Astrocyte of the cerebellum (primary cell): ENCODE measurements at regions not wholly inside any gene's neighbourhood (a gene's known extent, or its start where the extent isn't known, plus 50 kb on each side); places are given as distances from the start of the nearest gene placed in this dataset.

Experiments
- DNase-seq: peaks from one replicate; pipeline ENCODE4 v3.0.0-alpha.2; 2011; ENCODE audit warnings: low read depth
- H3K4me3 ChIP-seq: 2 replicates; pipeline ENCODE4 v1.5.1; 2011; ENCODE audit warnings: mild to moderate bottlenecking, low read depth, low read length, moderate library complexity
- in situ Hi-C: cut with HindIII; loops from 2 replicates; pipeline ENCODE4 v1.10.0; 2017; ENCODE audit warnings: low sequenced_read_pairs
- TF ChIP-seq, protein P1 (sequence below): IDR thresholded peaks from 2 replicates; pipeline ENCODE4 v1.5.1; 2012; ENCODE audit warnings: low read length, low read depth, moderate library complexity, mild to moderate bottlenecking; ENCODE audit errors: missing control alignments

DNA sequence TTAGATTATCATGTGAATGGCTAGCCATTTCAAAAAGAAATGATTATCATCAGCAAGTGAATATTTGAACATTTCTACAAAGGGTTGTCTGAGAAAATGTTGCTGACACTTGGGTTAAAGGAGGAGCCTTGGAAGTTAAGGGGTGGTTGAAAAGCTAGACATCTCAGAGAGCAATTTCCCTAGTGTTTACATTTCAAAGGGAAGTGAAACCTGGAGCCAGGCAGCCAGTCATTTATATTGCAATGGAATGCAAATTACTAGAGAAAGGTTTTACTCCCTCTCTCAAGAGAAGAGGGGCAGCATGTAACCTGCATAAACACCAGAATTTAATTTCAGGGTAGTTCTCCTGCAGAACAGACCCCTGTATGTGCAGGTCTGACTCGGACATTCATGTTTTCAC is 279.0 kb downstream of the SLC16A7 start:
- TF ChIP-seq, protein P1, sequence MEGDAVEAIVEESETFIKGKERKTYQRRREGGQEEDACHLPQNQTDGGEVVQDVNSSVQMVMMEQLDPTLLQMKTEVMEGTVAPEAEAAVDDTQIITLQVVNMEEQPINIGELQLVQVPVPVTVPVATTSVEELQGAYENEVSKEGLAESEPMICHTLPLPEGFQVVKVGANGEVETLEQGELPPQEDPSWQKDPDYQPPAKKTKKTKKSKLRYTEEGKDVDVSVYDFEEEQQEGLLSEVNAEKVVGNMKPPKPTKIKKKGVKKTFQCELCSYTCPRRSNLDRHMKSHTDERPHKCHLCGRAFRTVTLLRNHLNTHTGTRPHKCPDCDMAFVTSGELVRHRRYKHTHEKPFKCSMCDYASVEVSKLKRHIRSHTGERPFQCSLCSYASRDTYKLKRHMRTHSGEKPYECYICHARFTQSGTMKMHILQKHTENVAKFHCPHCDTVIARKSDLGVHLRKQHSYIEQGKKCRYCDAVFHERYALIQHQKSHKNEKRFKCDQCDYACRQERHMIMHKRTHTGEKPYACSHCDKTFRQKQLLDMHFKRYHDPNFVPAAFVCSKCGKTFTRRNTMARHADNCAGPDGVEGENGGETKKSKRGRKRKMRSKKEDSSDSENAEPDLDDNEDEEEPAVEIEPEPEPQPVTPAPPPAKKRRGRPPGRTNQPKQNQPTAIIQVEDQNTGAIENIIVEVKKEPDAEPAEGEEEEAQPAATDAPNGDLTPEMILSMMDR: no peak

DNA sequence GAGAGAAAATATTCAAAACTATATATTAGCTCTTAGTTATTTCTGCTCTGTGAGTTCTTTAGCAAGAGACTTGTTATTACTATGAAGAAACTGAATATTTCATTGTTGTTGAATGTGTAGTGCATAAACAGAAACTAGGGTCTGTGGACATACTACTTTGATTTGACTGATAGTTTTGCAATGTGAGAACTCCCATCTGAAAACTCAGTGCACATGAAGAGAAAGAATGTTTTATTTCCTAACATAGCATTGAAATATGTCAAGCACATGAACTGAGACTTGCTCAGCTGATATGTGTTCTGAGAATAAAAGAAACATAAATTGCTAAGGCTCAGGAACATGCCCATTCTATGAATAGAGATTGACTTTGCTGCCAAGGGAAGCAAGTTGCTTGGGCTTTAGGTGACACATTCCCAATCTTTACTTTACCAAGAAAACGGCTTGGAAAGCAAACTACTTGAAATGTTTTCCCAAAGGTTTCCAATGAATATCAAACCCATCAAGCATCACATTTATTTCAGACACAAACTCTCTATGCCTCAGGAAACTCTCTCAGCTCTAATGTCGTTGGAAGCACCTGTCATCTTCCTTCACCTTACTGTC is 290.4 kb downstream of the SLC16A7 start:
- no peak for DNase-seq
- in situ Hi-C loops: no loop called here
- H3K4me3 ChIP-seq: no peak overlapping the region
- TF ChIP-seq, protein P1: no peak

More for the DNA sequence above, 279.0 kb downstream of the SLC16A7 start:
- DNase-seq: no peak
- no peak overlapping the region for H3K4me3 ChIP-seq
- in situ Hi-C loops: no loop called here

DNA sequence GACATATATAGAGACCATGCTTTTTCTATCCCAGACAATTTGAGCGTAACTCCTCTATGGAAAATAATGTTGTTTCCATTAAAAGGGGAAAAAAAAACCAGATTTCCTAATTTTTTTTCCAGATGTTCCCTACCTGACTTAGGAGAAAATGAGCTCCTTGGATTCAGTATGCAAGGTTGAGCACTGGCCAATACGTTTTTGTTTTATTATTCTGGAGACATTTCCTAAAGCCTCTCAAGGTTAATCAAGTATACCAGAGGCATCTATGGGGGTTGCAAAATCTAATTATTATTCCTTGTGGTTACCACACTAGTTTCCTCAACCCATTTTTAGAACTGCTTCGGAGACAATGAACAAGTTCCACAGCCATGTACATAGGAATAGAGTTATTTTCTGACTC is 291.3 kb downstream of the SLC16A7 start:
- H3K4me3 ChIP-seq: no peak overlapping the region
- TF ChIP-seq, protein P1: no peak
- no peak for DNase-seq
- in situ Hi-C loops: no loop called here

DNA sequence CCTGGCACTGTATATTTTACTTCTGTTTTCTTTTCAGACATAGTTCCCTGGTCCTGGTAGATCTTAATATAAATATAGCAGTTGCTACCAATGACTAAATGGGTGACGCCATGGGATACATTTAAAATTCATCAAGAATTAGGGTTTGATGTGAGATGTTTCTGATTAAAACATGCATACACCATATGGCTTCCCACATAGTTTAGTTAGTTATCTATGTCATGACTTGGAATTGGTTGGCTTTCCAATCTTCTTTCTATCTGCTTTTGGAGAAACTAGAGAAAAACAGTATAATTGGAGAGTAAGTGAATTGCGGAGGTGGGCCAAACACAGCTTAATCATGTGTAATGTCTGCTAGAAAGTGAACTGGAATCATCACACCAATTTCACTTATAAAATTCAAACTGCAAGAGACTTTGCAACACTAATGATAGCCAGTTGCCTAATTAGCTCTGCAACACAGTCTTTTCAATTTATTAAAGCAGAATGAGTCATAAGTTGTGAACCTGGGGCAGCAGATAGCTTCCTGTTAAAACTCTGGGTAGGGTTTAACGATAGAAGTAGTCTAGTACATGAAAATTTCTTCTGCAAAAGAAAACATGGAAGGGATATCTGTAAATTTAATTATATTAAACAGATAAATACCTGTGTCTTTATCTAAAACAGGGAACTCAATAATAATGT is 295.2 kb downstream of the SLC16A7 start:
- no peak overlapping the region for H3K4me3 ChIP-seq
- TF ChIP-seq, protein P1: no peak
- in situ Hi-C loops: no loop called here
- no peak for DNase-seq

DNA sequence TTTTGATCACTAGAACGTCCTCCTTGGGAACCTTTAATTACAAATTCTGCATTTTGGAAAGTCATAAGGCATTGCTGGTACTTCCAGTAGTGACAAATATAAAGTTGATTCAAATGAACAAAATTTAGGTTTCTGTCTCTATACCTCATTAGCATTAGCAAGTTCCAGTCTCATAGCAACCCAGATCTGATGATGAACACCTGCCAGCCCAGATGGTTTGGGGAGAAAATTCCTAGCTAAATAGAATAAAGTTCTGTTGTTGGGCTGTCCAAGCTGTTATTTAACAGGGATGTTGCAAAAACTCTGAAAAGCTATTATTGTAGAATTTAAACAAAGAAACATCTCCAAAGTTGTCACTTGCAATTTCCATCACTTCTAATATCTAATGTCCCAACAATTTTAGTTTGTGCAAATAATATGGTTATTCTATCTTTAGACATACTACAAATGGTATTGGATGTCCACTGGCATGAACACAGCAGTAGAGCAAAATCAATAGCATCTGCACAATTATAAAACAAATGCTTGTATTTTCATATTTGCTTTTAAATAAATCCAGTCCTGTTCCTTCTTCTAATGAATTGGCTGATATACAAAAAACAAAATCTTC is 299.4 kb downstream of the SLC16A7 start:
- TF ChIP-seq, protein P1: no peak
- in situ Hi-C loops: no loop called here
- no peak overlapping the region for H3K4me3 ChIP-seq
- DNase-seq: no peak

DNA sequence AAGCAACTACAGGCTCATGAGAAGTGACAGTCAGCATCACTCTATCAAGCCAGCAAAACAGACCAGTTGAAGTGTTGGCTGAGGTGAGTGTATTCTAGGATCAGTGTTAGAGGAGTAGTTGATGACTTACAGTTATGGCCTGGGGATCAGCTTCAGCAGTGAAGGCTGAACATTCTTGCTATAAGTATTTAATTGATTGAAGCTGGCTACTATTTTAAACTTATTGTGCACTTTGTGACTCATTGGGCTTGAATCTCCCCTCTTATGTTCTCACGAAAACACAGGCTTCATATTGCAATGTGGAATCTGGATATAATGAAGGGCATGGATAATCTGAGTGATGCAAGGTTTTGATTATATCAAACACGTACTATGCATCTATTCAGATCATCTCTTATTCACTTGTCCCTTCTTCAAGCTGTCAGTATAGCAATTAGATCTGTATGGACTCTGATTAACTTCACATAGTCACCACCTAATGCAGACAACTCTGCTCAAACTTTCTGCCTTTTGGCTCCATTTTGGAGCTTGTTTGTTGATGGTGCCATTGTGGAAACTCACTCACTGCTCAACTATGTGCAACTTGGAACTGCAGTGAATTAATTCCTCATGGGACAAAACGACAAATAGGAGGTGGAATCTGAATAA is 309.2 kb downstream of the SLC16A7 start:
- TF ChIP-seq, protein P1: no peak
- in situ Hi-C loops: no loop called here
- no peak overlapping the region for H3K4me3 ChIP-seq
- DNase-seq: no peak
